Retinal pigment epithelial cell (primary cell): ENCODE measurements at regions not wholly inside any gene's neighbourhood (a gene's known extent, or its start where the extent isn't known, plus 50 kb on each side); places are given as distances from the start of the nearest gene placed in this dataset.
"Not testable (repeated sequence)": the region's sequence is repeated elsewhere in the genome, so short reads cannot be mapped to it uniquely, and the experiment has no call there.

Experiments
- DNase-seq: peaks from one replicate; pipeline ENCODE4 v3.0.0-alpha.2; 2010; ENCODE audit warnings: low read depth
- H3K4me3 ChIP-seq: 2 replicates; pipeline ENCODE4 v1.5.1; 2011; ENCODE audit warnings: mild to moderate bottlenecking, low read length, control low read depth, moderate library complexity
- CTCF ChIP-seq: conservative IDR thresholded peaks from 2 replicates; pipeline ENCODE4 v1.5.1; 2011; ENCODE audit warnings: low read depth, low read length, control low read depth, inconsistent platforms

GRCh38 chr13:94854688-94855087 is 142.3 kb upstream of the SOX21 start:
- no peak for DNase-seq
- H3K4me3 ChIP-seq = no peak overlapping the region
- no peak for TF ChIP-seq CTCF

GRCh38 chr13:94851576-94851975 is 139.2 kb upstream of the SOX21 start:
- no peak for DNase-seq
- H3K4me3 ChIP-seq = no peak overlapping the region
- no peak for TF ChIP-seq CTCF

- H3K4me3 ChIP-seq = no peak overlapping the region
- no peak for TF ChIP-seq CTCF
- DNase-seq = no peak
Measured at GRCh38 chr13:94849254-94849653, 136.9 kb upstream of the SOX21 start.

- no peak for TF ChIP-seq CTCF
- DNase-seq = no peak
- H3K4me3 ChIP-seq = no peak overlapping the region
Measured at GRCh38 chr13:94842901-94843300, 130.6 kb upstream of the SOX21 start.

GRCh38 chr13:94837056-94837455 is 124.7 kb upstream of the SOX21 start:
- not testable (repeated sequence) for DNase-seq, H3K4me3 ChIP-seq

GRCh38 chr13:94829837-94830365 is 117.6 kb upstream of the SOX21 start:
- H3K4me3 ChIP-seq = no peak overlapping the region
- TF ChIP-seq CTCF = no peak
- DNase-seq = no peak

- TF ChIP-seq CTCF = no peak
- no peak overlapping the region for H3K4me3 ChIP-seq
- no peak for DNase-seq
Measured at GRCh38 chr13:94829185-94829836, 117.0 kb upstream of the SOX21 start.
